Brain microvascular endothelial cell (primary cell): ENCODE measurements at regions not wholly inside any gene's neighbourhood (a gene's known extent, or its start where the extent isn't known, plus 50 kb on each side); places are given as distances from the start of the nearest gene placed in this dataset.

Experiments
- DNase-seq: peaks from one replicate; pipeline ENCODE4 v3.0.0-alpha.2; 2020
- H3K27ac ChIP-seq: fragments of 250-450 bp; sonication (Bioruptor Pico); 2 replicates; pipeline ENCODE4 v1.5.1; 2020; ENCODE audit warnings: mild to moderate bottlenecking, moderate library complexity
- H3K27me3 ChIP-seq: fragments of 250-450 bp; sonication (Bioruptor Pico); replicated peaks from 2 replicates; pipeline ENCODE4 v1.5.1; 2020; ENCODE audit warnings: mild to moderate bottlenecking
- H3K36me3 ChIP-seq: fragments of 250-450 bp; sonication (Bioruptor Pico); replicated peaks from 2 replicates; pipeline ENCODE4 v1.5.1; 2020; ENCODE audit warnings: mild to moderate bottlenecking
- H3K4me3 ChIP-seq: 2 replicates; pipeline ENCODE4 v1.5.1; 2011; ENCODE audit warnings: low read depth, mild to moderate bottlenecking, control low read depth, low read length, moderate library complexity
- in situ Hi-C: cut with HindIII; loops from 2 replicates; pipeline ENCODE4 v1.10.0; 2017; ENCODE audit warnings: low sequenced_read_pairs, low pct_ligation_motif_present
- TF ChIP-seq, protein P1 (sequence below): IDR thresholded peaks from 2 replicates; pipeline ENCODE4 v1.5.1; 2011; ENCODE audit warnings: low read depth, mild to moderate bottlenecking, moderate library complexity, low read length, control low read depth, inconsistent platforms; ENCODE audit errors: missing control alignments

GRCh38 chr9:25543806-25544205 is 134.4 kb downstream of the TUSC1 start:
- no peak overlapping the region for H3K27ac ChIP-seq
- TF ChIP-seq, protein P1, sequence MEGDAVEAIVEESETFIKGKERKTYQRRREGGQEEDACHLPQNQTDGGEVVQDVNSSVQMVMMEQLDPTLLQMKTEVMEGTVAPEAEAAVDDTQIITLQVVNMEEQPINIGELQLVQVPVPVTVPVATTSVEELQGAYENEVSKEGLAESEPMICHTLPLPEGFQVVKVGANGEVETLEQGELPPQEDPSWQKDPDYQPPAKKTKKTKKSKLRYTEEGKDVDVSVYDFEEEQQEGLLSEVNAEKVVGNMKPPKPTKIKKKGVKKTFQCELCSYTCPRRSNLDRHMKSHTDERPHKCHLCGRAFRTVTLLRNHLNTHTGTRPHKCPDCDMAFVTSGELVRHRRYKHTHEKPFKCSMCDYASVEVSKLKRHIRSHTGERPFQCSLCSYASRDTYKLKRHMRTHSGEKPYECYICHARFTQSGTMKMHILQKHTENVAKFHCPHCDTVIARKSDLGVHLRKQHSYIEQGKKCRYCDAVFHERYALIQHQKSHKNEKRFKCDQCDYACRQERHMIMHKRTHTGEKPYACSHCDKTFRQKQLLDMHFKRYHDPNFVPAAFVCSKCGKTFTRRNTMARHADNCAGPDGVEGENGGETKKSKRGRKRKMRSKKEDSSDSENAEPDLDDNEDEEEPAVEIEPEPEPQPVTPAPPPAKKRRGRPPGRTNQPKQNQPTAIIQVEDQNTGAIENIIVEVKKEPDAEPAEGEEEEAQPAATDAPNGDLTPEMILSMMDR, result no peak
- no peak overlapping the region for H3K4me3 ChIP-seq
- in situ Hi-C loops, result no loop called here
- H3K36me3 ChIP-seq, result no peaks in the 10 kb centered on the region
- H3K27me3 ChIP-seq, result no peaks in the 10 kb centered on the region
- no peak for DNase-seq

DNA sequence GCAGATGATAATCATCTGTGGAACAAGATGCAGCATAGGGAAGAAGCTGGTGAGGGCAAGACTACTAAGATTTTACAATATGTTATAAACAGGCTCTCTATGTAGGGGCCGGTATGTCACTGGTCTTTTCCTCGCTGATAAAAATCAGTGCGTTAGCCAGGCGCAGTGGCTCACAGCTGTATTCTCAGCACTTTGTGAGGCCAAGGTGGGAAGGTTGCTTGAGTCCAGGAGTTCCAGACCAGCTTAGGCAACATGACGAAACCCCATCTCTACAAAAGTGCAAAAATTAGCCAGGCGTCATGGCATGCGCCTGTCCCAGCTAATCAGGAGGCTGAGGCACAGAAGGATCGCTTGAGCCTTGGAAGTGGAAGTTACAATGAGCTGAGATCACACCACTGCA is 135.9 kb downstream of the TUSC1 start:
- DNase-seq, result no peak
- in situ Hi-C loops, result no loop called here

GRCh38 chr9:25537808-25538207 is 140.4 kb downstream of the TUSC1 start:
- TF ChIP-seq, protein P1, result no peak
- in situ Hi-C loops, result no loop called here

More for the DNA sequence above, 135.9 kb downstream of the TUSC1 start:
- Histone ChIP-seq H3K27me3 (no peaks in the 10 kb centered on the region), H3K27ac (no peak overlapping the region), H3K36me3 (no peaks in the 10 kb centered on the region), H3K4me3 (no peak overlapping the region)
- TF ChIP-seq, protein P1, result no peak

GRCh38 chr9:25519286-25519685 is 159.0 kb downstream of the TUSC1 start:
- TF ChIP-seq, protein P1, result no peak
- DNase-seq, result no peak
- Histone ChIP-seq H3K27me3 (no peaks in the 10 kb centered on the region), H3K27ac (no peak overlapping the region), H3K36me3 (no peaks in the 10 kb centered on the region), H3K4me3 (no peak overlapping the region)
- in situ Hi-C loops, result no loop called here

More at GRCh38 chr9:25537808-25538207, 140.4 kb downstream of the TUSC1 start:
- Histone ChIP-seq H3K27me3 (no peaks in the 10 kb centered on the region), H3K27ac (no peak overlapping the region), H3K4me3 (no peak overlapping the region), H3K36me3 (no peaks in the 10 kb centered on the region)
- DNase-seq, result no peak

DNA sequence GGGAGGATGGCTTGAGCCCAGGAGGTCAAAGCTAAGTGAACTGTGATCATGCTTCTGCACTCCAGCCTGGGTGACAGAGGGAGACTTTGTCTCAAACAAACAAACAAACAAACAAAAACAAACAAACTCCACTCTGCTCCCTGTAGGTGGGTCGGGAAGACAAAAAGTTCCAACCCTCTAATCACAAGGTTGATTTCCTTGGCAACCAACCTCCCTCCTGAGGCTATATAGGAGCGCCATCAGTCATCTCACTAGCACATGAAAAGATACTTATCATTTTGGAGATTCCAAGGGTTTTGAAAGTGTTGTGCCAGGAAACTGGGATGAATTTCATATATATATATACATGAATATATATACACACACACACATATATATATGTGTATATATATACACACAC is 160.5 kb downstream of the TUSC1 start:
- Histone ChIP-seq H3K27ac (no peak overlapping the region), H3K4me3 (no peak overlapping the region), H3K36me3 (no peaks in the 10 kb centered on the region), H3K27me3 (no peaks in the 10 kb centered on the region)
- TF ChIP-seq, protein P1, result no peak
- in situ Hi-C loops, result no loop called here
- no peak for DNase-seq

DNA sequence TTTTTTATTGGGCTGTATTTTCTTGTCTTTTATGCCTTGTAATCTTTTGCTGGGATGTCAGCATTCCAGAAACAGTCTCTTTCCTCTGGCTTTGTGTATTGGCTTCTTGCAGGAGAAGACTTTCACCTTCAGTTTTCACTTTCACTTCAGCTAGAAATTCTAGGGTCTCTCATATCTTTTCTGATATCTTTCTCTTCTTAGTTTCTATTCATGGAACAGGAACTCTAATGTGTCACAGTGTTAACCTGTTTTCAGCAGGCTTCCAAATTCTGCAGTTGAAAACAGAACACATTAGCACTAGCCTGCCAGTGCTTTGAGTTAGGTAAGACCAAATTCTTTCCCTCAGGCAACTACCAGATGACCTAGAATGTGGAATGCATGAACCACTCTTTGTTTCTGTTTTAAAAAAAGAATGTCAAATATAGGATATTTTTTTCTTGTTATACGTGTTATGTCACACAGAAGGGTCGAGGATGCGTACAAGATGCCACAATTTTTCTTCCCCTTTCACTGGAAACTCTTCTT is 164.7 kb downstream of the TUSC1 start:
- Histone ChIP-seq H3K27ac (no peak overlapping the region), H3K27me3 (no peaks in the 10 kb centered on the region), H3K36me3 (no peaks in the 10 kb centered on the region), H3K4me3 (no peak overlapping the region)
- TF ChIP-seq, protein P1, result no peak
- DNase-seq, result no peak
- in situ Hi-C loops, result no loop called here
